Hepatocyte (in vitro differentiated cells): ENCODE measurements at regions not wholly inside any gene's neighbourhood (a gene's known extent, or its start where the extent isn't known, plus 50 kb on each side); places are given as distances from the start of the nearest gene placed in this dataset.

ENCODE experiments used
- DNase-seq: peaks from one replicate; pipeline ENCODE4 v3.0.0-alpha.2; 2016; ENCODE audit warnings: low spot score
- H2AFZ ChIP-seq: fragments of 200-600 bp; sonication (generic); 2 replicates; pipeline ENCODE4 v1.6.0; 2016; ENCODE audit warnings: antibody characterized with exemption, mild to moderate bottlenecking
- H3K27ac ChIP-seq: fragments of 200-600 bp; sonication (generic); 2 replicates; pipeline ENCODE4 v1.5.1; 2016; ENCODE audit warnings: mild to moderate bottlenecking
- H3K27me3 ChIP-seq: fragments of 200-600 bp; sonication (generic); 2 replicates; pipeline ENCODE4 v1.6.1; 2016
- H3K36me3 ChIP-seq: fragments of 200-600 bp; sonication (generic); replicated peaks from 2 replicates; pipeline ENCODE4 v1.5.1; 2016; ENCODE audit warnings: low read depth; ENCODE audit not compliant: insufficient read depth
- H3K4me1 ChIP-seq: fragments of 200-600 bp; sonication (generic); 2 replicates; pipeline ENCODE4 v1.5.1; 2016; ENCODE audit warnings: mild to moderate bottlenecking, moderate library complexity; ENCODE audit not compliant: insufficient read depth
- H3K4me2 ChIP-seq: fragments of 200-600 bp; sonication (generic); 2 replicates; pipeline ENCODE4 v1.6.0; 2016
- H3K4me3 ChIP-seq: fragments of 200-600 bp; sonication (generic); 2 replicates; pipeline ENCODE4 v1.5.1; 2016; ENCODE audit warnings: mild to moderate bottlenecking
- H3K79me2 ChIP-seq: fragments of 200-600 bp; sonication (generic); 2 replicates; pipeline ENCODE4 v1.6.0; 2017; ENCODE audit warnings: mild to moderate bottlenecking
- H3K9me2 ChIP-seq: fragments of 200-600 bp; sonication (generic); replicated peaks from 2 replicates; pipeline ENCODE4 v1.6.0; 2017; ENCODE audit warnings: mild to moderate bottlenecking; ENCODE audit not compliant: insufficient read depth
- H3K9me3 ChIP-seq: fragments of 200-600 bp; sonication (generic); 2 replicates; pipeline ENCODE4 v1.5.1; 2016; ENCODE audit warnings: low read depth, mild to moderate bottlenecking
- H4K20me1 ChIP-seq: fragments of 200-600 bp; sonication (generic); 2 replicates; pipeline ENCODE4 v1.6.0; 2016; ENCODE audit warnings: mild to moderate bottlenecking; ENCODE audit not compliant: insufficient read depth, poor library complexity, severe bottlenecking
- EZH2 ChIP-seq: fragments of 200-600 bp; sonication (generic); IDR thresholded peaks from 2 replicates; pipeline ENCODE4 v1.6.1; 2016; ENCODE audit warnings: antibody characterized with exemption, mild to moderate bottlenecking, borderline replicate concordance
- EZH2phosphoT487 ChIP-seq: fragments of 200-600 bp; sonication (generic); IDR thresholded peaks from one replicate; pipeline ENCODE4 v1.6.1; 2018; ENCODE audit warnings: antibody characterized with exemption, mild to moderate bottlenecking, low read depth, moderate library complexity; ENCODE audit not compliant: unreplicated experiment, severe bottlenecking
- WGBS: methylation state at CpG from one replicate; pipeline ENCODE4 v1.1.6; 2016; ENCODE audit warnings: low lambda C conversion rate; ENCODE audit errors: missing lambda C conversion rate; 5-methylcytosine and 5-hydroxymethylcytosine counted together
- TF ChIP-seq, protein P1 (sequence below): fragments of 200-600 bp; sonication (generic); IDR thresholded peaks from 2 replicates; pipeline ENCODE4 v1.5.1; 2016; ENCODE audit warnings: antibody characterized with exemption, mild to moderate bottlenecking; ENCODE audit not compliant: poor library complexity

GRCh38 chr15:69730281-69731080 lies 277.9 kb downstream of the RPLP1 start:
- no peak overlapping the region for H3K4me3 ChIP-seq
- no peaks in the 10 kb centered on the region for H3K9me3 ChIP-seq
- H3K27me3 ChIP-seq, result no peaks in the 10 kb centered on the region
- no peak overlapping the region for H3K27ac ChIP-seq
- no peaks in the 10 kb centered on the region for H3K9me2 ChIP-seq
- DNase-seq, result no peak
- no peaks in the 10 kb centered on the region for H3K79me2 ChIP-seq
- WGBS, result 67% methylated on average over 13 of the region's 13 CpGs
- H3K4me2 ChIP-seq, result no peak overlapping the region
- no peak overlapping the region for H2AFZ ChIP-seq
- H4K20me1 ChIP-seq, result no peaks in the 10 kb centered on the region
- H3K4me1 ChIP-seq, result no peaks in the 10 kb centered on the region
- no peaks in the 10 kb centered on the region for H3K36me3 ChIP-seq
- TF ChIP-seq EZH2 (no peak), EZH2phosphoT487 (no peak)
- TF ChIP-seq, protein P1, sequence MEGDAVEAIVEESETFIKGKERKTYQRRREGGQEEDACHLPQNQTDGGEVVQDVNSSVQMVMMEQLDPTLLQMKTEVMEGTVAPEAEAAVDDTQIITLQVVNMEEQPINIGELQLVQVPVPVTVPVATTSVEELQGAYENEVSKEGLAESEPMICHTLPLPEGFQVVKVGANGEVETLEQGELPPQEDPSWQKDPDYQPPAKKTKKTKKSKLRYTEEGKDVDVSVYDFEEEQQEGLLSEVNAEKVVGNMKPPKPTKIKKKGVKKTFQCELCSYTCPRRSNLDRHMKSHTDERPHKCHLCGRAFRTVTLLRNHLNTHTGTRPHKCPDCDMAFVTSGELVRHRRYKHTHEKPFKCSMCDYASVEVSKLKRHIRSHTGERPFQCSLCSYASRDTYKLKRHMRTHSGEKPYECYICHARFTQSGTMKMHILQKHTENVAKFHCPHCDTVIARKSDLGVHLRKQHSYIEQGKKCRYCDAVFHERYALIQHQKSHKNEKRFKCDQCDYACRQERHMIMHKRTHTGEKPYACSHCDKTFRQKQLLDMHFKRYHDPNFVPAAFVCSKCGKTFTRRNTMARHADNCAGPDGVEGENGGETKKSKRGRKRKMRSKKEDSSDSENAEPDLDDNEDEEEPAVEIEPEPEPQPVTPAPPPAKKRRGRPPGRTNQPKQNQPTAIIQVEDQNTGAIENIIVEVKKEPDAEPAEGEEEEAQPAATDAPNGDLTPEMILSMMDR, result no peak

- no peaks in the 10 kb centered on the region for H3K9me3 ChIP-seq
- no peaks in the 10 kb centered on the region for H3K4me1 ChIP-seq
- H4K20me1 ChIP-seq, result no peaks in the 10 kb centered on the region
- no peaks in the 10 kb centered on the region for H3K9me2 ChIP-seq
- H3K27ac ChIP-seq, result no peak overlapping the region
- H3K4me2 ChIP-seq, result no peak overlapping the region
- H3K4me3 ChIP-seq, result no peak overlapping the region
- no peaks in the 10 kb centered on the region for H3K36me3 ChIP-seq
- no peak for DNase-seq
- WGBS, result 82% methylated on average over 2 of the region's 2 CpGs
- H2AFZ ChIP-seq, result no peak overlapping the region
- H3K79me2 ChIP-seq, result no peaks in the 10 kb centered on the region
- TF ChIP-seq EZH2 (no peak), EZH2phosphoT487 (no peak)
- TF ChIP-seq, protein P1, result no peak
- no peaks in the 10 kb centered on the region for H3K27me3 ChIP-seq
Measured at GRCh38 chr15:69731081-69731330, 278.4 kb downstream of the RPLP1 start.

- H3K36me3 ChIP-seq, result no peaks in the 10 kb centered on the region
- no peaks in the 10 kb centered on the region for H3K9me3 ChIP-seq
- no peak overlapping the region for H3K4me2 ChIP-seq
- TF ChIP-seq EZH2phosphoT487 (no peak), EZH2 (no peak)
- TF ChIP-seq, protein P1, result no peak
- H2AFZ ChIP-seq, result no peak overlapping the region
- no peaks in the 10 kb centered on the region for H3K27me3 ChIP-seq
- no peak overlapping the region for H3K4me3 ChIP-seq
- WGBS, result 88% methylated on average over 3 of the region's 3 CpGs
- no peaks in the 10 kb centered on the region for H3K79me2 ChIP-seq
- no peak overlapping the region for H3K27ac ChIP-seq
- H4K20me1 ChIP-seq, result no peaks in the 10 kb centered on the region
- H3K4me1 ChIP-seq, result no peaks in the 10 kb centered on the region
- no peaks in the 10 kb centered on the region for H3K9me2 ChIP-seq
- DNase-seq, result no peak
Measured at GRCh38 chr15:69731581-69731980, 279.0 kb downstream of the RPLP1 start.
